ENCODE measurements at regions not wholly inside any gene's neighbourhood (a gene's known extent, or its start where the extent isn't known, plus 50 kb on each side); places are given as distances from the start of the nearest gene placed in this dataset.

DNA sequence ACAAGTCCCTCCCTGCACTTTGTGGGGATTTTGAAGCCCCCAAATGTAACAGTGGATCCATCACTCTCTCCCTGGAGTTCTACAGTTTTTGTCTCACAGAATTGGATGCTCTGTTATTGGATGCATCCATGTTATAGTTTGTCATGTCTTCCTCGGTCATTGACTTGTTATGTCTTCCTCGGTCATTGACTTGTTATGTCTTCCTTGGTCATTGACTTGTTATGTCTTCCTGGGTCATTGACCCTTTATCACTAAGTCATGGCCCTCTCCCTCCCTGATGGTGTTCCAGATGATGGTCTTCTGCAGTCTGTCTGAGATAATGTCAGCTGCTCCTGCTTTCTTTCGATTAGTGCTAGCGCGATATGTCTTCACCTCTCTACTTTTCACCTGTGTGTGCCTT, 981.5 kb downstream of the BRD1 start:
- no peaks in the 10 kb centered on the region for H3K36me3 Mint-ChIP-seq (ENCODE audit: low read depth)
- no peak overlapping the region for H3K4me3 Mint-ChIP-seq
- H3K9me3 Mint-ChIP-seq, result no peaks in the 10 kb centered on the region
- H3K4me1 Mint-ChIP-seq (ENCODE audit: low read depth), result no peaks in the 10 kb centered on the region
- no peak overlapping the region for H3K27ac Mint-ChIP-seq
- H3K27me3 Mint-ChIP-seq, result peaks cover 32% of the 10 kb centered on the region
- DNase-seq, result no peak

GRCh38 chr22:48845356-48845936, 982.2 kb downstream of the BRD1 start:
- H3K9me3 Mint-ChIP-seq, result no peaks in the 10 kb centered on the region
- H3K4me1 Mint-ChIP-seq (ENCODE audit: low read depth), result no peaks in the 10 kb centered on the region
- H3K27ac Mint-ChIP-seq, result no peak overlapping the region

GRCh38 chr22:48844056-48844675, 983.5 kb downstream of the BRD1 start:
- Mint-ChIP-seq H3K36me3 (ENCODE audit: low read depth) (no peaks in the 10 kb centered on the region), H3K27me3 (peaks cover 34% of the 10 kb centered on the region), H3K9me3 (no peaks in the 10 kb centered on the region), H3K4me3 (no peak overlapping the region), H3K4me1 (ENCODE audit: low read depth) (no peaks in the 10 kb centered on the region), H3K27ac (no peak overlapping the region)
- peak; percentile 15 for DNase-seq

More at GRCh38 chr22:48845356-48845936, 982.2 kb downstream of the BRD1 start:
- no peaks in the 10 kb centered on the region for H3K36me3 Mint-ChIP-seq (ENCODE audit: low read depth)
- peak; percentile 9 for DNase-seq
- H3K27me3 Mint-ChIP-seq, result peaks cover 37% of the 10 kb centered on the region
- H3K4me3 Mint-ChIP-seq, result no peak overlapping the region

DNA sequence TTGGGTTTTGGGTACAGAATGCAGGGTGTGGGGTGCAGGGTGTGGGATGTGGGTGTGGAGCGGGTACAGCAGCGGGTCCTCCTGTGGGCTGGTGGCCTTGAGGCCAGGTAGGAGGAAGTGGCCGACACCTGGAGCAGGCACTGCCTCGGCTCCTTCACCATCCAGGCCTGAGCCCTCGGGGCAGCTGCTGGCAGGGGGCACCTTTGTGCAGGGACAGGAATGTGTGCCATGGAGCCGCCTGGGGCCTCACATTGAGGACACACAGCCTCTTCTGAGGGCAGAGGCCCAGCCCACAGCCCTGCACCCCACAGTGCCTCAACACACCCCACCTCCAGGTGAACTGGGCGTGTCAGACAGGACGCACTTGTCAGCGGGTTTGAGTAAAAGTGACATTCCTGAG, 984.0 kb downstream of the BRD1 start:
- peak; percentile 7 for DNase-seq
- Mint-ChIP-seq H3K4me1 (ENCODE audit: low read depth) (no peaks in the 10 kb centered on the region), H3K36me3 (ENCODE audit: low read depth) (no peaks in the 10 kb centered on the region), H3K9me3 (no peaks in the 10 kb centered on the region), H3K27ac (no peak overlapping the region), H3K27me3 (peaks cover 34% of the 10 kb centered on the region), H3K4me3 (no peak overlapping the region)

- H3K9me3 Mint-ChIP-seq, result no peaks in the 10 kb centered on the region
- H3K4me3 Mint-ChIP-seq, result no peak overlapping the region
- H3K36me3 Mint-ChIP-seq (ENCODE audit: low read depth), result no peaks in the 10 kb centered on the region
- H3K4me1 Mint-ChIP-seq (ENCODE audit: low read depth), result no peaks in the 10 kb centered on the region
- H3K27me3 Mint-ChIP-seq, result peaks cover 28% of the 10 kb centered on the region
- no peak overlapping the region for H3K27ac Mint-ChIP-seq
- peak; percentile 8 for DNase-seq
These were observed 984.7 kb downstream of the BRD1 start for GRCh38 chr22:48842976-48843375.

- Mint-ChIP-seq H3K4me3 (no peak overlapping the region), H3K27ac (no peak overlapping the region), H3K4me1 (ENCODE audit: low read depth) (no peaks in the 10 kb centered on the region), H3K9me3 (peaks cover 3% of the 10 kb centered on the region), H3K27me3 (peaks cover 26% of the 10 kb centered on the region), H3K36me3 (ENCODE audit: low read depth) (no peaks in the 10 kb centered on the region)
- no peak for DNase-seq
These were observed 985.1 kb downstream of the BRD1 start for GRCh38 chr22:48842583-48842945.

- Mint-ChIP-seq H3K27me3 (peaks cover 24% of the 10 kb centered on the region), H3K4me1 (ENCODE audit: low read depth) (no peaks in the 10 kb centered on the region), H3K27ac (no peak overlapping the region), H3K9me3 (peaks cover 8% of the 10 kb centered on the region), H3K36me3 (ENCODE audit: low read depth) (no peaks in the 10 kb centered on the region), H3K4me3 (no peak overlapping the region)
- DNase-seq, result peak; percentile 17
These were observed 985.6 kb downstream of the BRD1 start for GRCh38 chr22:48841881-48842582.

GRCh38 chr22:48840112-48840949, 987.3 kb downstream of the BRD1 start:
- peaks cover 15% of the 10 kb centered on the region for H3K27me3 Mint-ChIP-seq
- no peaks in the 10 kb centered on the region for H3K4me1 Mint-ChIP-seq (ENCODE audit: low read depth)
- H3K27ac Mint-ChIP-seq, result no peak overlapping the region

GRCh38 chr22:48838846-48839730, 988.6 kb downstream of the BRD1 start:
- Mint-ChIP-seq H3K4me3 (no peak overlapping the region), H3K27me3 (peaks cover 17% of the 10 kb centered on the region), H3K27ac (no peak overlapping the region), H3K9me3 (peaks cover 11% of the 10 kb centered on the region), H3K4me1 (ENCODE audit: low read depth) (no peaks in the 10 kb centered on the region), H3K36me3 (ENCODE audit: low read depth) (no peaks in the 10 kb centered on the region)
- DNase-seq, result peak; percentile 11

More at GRCh38 chr22:48840112-48840949, 987.3 kb downstream of the BRD1 start:
- peak; percentile 6 for DNase-seq
- Mint-ChIP-seq H3K36me3 (ENCODE audit: low read depth) (no peaks in the 10 kb centered on the region), H3K4me3 (no peak overlapping the region), H3K9me3 (peaks cover 11% of the 10 kb centered on the region)

DNA sequence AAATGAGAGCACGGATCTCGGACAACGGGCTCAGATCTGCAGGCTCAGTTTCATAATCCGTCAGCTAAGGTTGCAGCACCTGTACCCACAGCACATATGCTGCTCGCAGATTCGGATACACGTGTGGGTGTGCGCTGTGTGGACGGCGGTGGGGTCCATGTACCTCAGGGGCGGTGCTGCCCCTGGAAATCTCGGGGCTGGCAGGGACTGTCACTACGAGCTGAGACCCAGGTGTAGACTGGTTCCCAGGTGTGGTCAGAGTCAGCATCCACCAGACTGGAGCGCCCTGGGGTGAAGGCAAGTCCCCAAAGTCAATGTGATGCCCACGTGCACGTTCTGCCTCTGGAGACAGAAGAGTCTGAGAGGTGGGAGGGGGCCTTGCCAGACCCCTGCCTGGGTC, 989.3 kb downstream of the BRD1 start:
- peaks cover 14% of the 10 kb centered on the region for H3K9me3 Mint-ChIP-seq
- no peaks in the 10 kb centered on the region for H3K4me1 Mint-ChIP-seq (ENCODE audit: low read depth)
- H3K4me3 Mint-ChIP-seq, result no peak overlapping the region
- no peak overlapping the region for H3K27ac Mint-ChIP-seq
- peaks cover 19% of the 10 kb centered on the region for H3K27me3 Mint-ChIP-seq
- no peak for DNase-seq
- H3K36me3 Mint-ChIP-seq (ENCODE audit: low read depth), result no peaks in the 10 kb centered on the region

DNA sequence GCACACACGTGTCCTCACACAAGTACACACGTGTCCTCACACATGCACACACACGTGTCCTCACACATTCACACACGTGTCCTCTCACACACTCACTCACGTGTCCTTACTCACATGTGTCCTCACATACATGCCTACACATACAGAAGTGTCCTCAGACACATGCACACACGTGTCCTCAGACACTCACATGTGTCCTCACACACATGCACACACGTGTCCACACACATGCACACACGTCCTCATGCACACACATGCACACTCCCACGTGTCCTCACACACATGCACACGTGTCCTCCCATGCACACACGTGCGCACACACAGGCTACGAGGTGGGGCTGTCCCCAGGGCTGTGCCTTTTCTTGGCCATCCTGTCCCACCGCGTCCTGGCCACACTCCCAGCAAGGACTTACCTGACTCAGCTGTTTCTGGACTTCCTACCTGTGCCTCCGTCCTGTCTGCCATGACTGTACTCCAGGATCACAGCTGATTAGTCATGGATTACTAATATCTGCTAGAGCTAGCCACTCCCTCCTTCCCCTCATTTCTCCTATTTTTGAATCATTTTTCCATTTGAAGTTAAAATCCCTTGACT, 990.2 kb downstream of the BRD1 start:
- H3K4me1 Mint-ChIP-seq (ENCODE audit: low read depth), result no peaks in the 10 kb centered on the region
- H3K36me3 Mint-ChIP-seq (ENCODE audit: low read depth), result no peaks in the 10 kb centered on the region
- H3K27me3 Mint-ChIP-seq, result peaks cover 26% of the 10 kb centered on the region
- no peak overlapping the region for H3K27ac Mint-ChIP-seq
- peaks cover 21% of the 10 kb centered on the region for H3K9me3 Mint-ChIP-seq
- DNase-seq, result no peak
- no peak overlapping the region for H3K4me3 Mint-ChIP-seq

GRCh38 chr22:48836673-48837340, 990.9 kb downstream of the BRD1 start:
- Mint-ChIP-seq H3K4me1 (ENCODE audit: low read depth) (no peaks in the 10 kb centered on the region), H3K27ac (no peak overlapping the region), H3K9me3 (peaks cover 21% of the 10 kb centered on the region)

More at GRCh38 chr22:48836673-48837340, 990.9 kb downstream of the BRD1 start:
- Mint-ChIP-seq H3K27me3 (peaks cover 23% of the 10 kb centered on the region), H3K36me3 (ENCODE audit: low read depth) (no peaks in the 10 kb centered on the region), H3K4me3 (no peak overlapping the region)
- no peak for DNase-seq

Measured in activated T-cell treated with anti-CD3 and anti-CD28 coated beads, Interleukin-2, amount 50 U/mL, for 24 hours (primary cell).